IMR-90 (cell line): ENCODE measurements at regions not wholly inside any gene's neighbourhood (a gene's known extent, or its start where the extent isn't known, plus 50 kb on each side); places are given as distances from the start of the nearest gene placed in this dataset.

Experiments
- ATAC-seq: fragments of 200-7000 bp; cut with Tn5 transposase; 2 replicates; pipeline ENCODE4 v1.9.1; 2020; ENCODE audit warnings: low read depth, mild to moderate bottlenecking, moderate library complexity
- BruUV-seq: library from RNA; stranded (reverse); fragments of 400-500 nt; replicated peaks from 2 replicates; lab custom pipeline; 2021; lab: Mats Ljungman, UMichigan
- CTCF ChIA-PET: fragments of 300-600 bp; formaldehyde crosslinking; extraction: SDS; loops from one replicate; lab custom pipeline; 2021; ENCODE audit warnings: antibody characterized with exemption; lab: Yijun Ruan, JAX
- POLR2A ChIA-PET: fragments of 300-600 bp; sonication (Branson Sonifier 250); formaldehyde crosslinking; loops from one replicate; lab custom pipeline; 2022; ENCODE audit warnings: antibody characterized with exemption; ENCODE audit not compliant: unreplicated experiment; lab: Charles Lee
- DNase-seq: peaks from one replicate; pipeline ENCODE4 v3.0.0; 2013
- H2AFZ ChIP-seq: replicated peaks from 2 replicates; pipeline ENCODE3; 2013; ENCODE audit warnings: low read length, mild to moderate bottlenecking; ENCODE audit not compliant: poor library complexity
- H2AK5ac ChIP-seq: 2 replicates; pipeline ENCODE4 v1.6.1; 2013; ENCODE audit warnings: low read depth, low read length, inconsistent platforms
- H2AK9ac ChIP-seq: replicated peaks from 2 replicates; pipeline ENCODE3; 2013; ENCODE audit warnings: mild to moderate bottlenecking, low read depth, low read length, moderate library complexity; ENCODE audit not compliant: poor library complexity
- H2BK120ac ChIP-seq: 2 replicates; pipeline ENCODE4 v1.6.1; 2013; ENCODE audit warnings: low read depth, low read length, inconsistent platforms
- H2BK15ac ChIP-seq: 3 replicates; pipeline ENCODE4 v1.6.1; 2013; ENCODE audit warnings: low read depth, low read length, inconsistent platforms
- H2BK20ac ChIP-seq: 2 replicates; pipeline ENCODE4 v1.6.1; 2013; ENCODE audit warnings: low read depth, mild to moderate bottlenecking, inconsistent platforms, low read length, moderate library complexity
- H2BK5ac ChIP-seq: 2 replicates; pipeline ENCODE4 v1.6.1; 2013; ENCODE audit warnings: mild to moderate bottlenecking, low read depth, low read length, inconsistent platforms; ENCODE audit not compliant: poor library complexity, severe bottlenecking
- H3K14ac ChIP-seq: replicated peaks from 2 replicates; pipeline ENCODE4 v1.6.1; 2013; ENCODE audit warnings: low read depth, low read length, inconsistent platforms
- H3K18ac ChIP-seq: 2 replicates; pipeline ENCODE4 v1.6.1; 2013; ENCODE audit warnings: low read depth, low read length, control low read depth
- H3K23ac ChIP-seq: 2 replicates; pipeline ENCODE4 v1.6.1; 2013; ENCODE audit warnings: low read depth, low read length, inconsistent platforms
- H3K27ac ChIP-seq: 2 replicates; pipeline ENCODE4 v1.5.1; 2013; ENCODE audit warnings: mild to moderate bottlenecking, control low read depth, low read length; ENCODE audit not compliant: insufficient read depth
- H3K27me3 ChIP-seq: 2 replicates; pipeline ENCODE4 v1.6.1; 2013; ENCODE audit warnings: low read length; ENCODE audit not compliant: control insufficient read depth, insufficient read depth
- H3K36me3 ChIP-seq: 2 replicates; pipeline ENCODE4 v1.6.1; 2013; ENCODE audit warnings: low read length, mixed read lengths; ENCODE audit not compliant: control insufficient read depth, insufficient read depth
- H3K4ac ChIP-seq: 2 replicates; pipeline ENCODE4 v1.6.1; 2013; ENCODE audit warnings: low read depth, low read length, inconsistent platforms
- H3K4me1 ChIP-seq: 2 replicates; pipeline ENCODE4 v1.6.1; 2013; ENCODE audit warnings: low read length, mixed read lengths; ENCODE audit not compliant: control insufficient read depth, insufficient read depth
- H3K4me2 ChIP-seq: 2 replicates; pipeline ENCODE4 v1.6.1; 2013; ENCODE audit warnings: low read depth, mild to moderate bottlenecking, control low read depth, low read length, moderate library complexity
- H3K4me3 ChIP-seq: 2 replicates; pipeline ENCODE4 v1.5.1; 2013; ENCODE audit warnings: low read depth, mild to moderate bottlenecking, control low read depth, low read length, moderate library complexity; ENCODE audit not compliant: insufficient read depth
- H3K56ac ChIP-seq: 2 replicates; pipeline ENCODE4 v1.6.1; 2013; ENCODE audit warnings: low read length, inconsistent platforms; ENCODE audit not compliant: insufficient read depth; ENCODE audit errors: extremely low read depth
- H3K79me1 ChIP-seq, 2 experiments: 2 replicates each; pipeline ENCODE4 v1.6.1; 2013; ENCODE audit warnings: low read length in 2 of 2, inconsistent platforms in 1 of 2, low read depth in 1 of 2
- H3K9ac ChIP-seq: 2 replicates; pipeline ENCODE4 v1.6.1; 2013; ENCODE audit warnings: low read depth, low read length, control low read depth
- H3K9me1 ChIP-seq: 2 replicates; pipeline ENCODE4 v1.6.1; 2013; ENCODE audit warnings: low read length, inconsistent platforms; ENCODE audit not compliant: insufficient read depth
- H3K9me3 ChIP-seq: 2 replicates; pipeline ENCODE4 v1.6.1; 2013; ENCODE audit warnings: low read length; ENCODE audit not compliant: control insufficient read depth, insufficient read depth
- H4K20me1 ChIP-seq: 2 replicates; pipeline ENCODE4 v1.6.1; 2013; ENCODE audit warnings: low read length, inconsistent platforms; ENCODE audit not compliant: insufficient read depth
- H4K5ac ChIP-seq: 2 replicates; pipeline ENCODE4 v1.6.1; 2013; ENCODE audit warnings: mild to moderate bottlenecking, low read depth, low read length, control low read depth
- H4K8ac ChIP-seq, 2 experiments: 2 replicates each; pipeline ENCODE4 v1.6.1; 2013; ENCODE audit warnings: low read depth in 2 of 2, low read length in 2 of 2, control low read depth in 1 of 2, inconsistent platforms in 1 of 2
- H4K91ac ChIP-seq: 2 replicates; pipeline ENCODE4 v1.6.1; 2013; ENCODE audit warnings: low read depth, low read length, inconsistent platforms; ENCODE audit not compliant: insufficient read depth
- BHLHE40 ChIP-seq: fragments of 150-350 bp; IDR thresholded peaks from 2 replicates; pipeline ENCODE4 v1.6.1; 2016; ENCODE audit warnings: mild to moderate bottlenecking, low read depth, low read length
- CEBPB ChIP-seq: IDR thresholded peaks from 2 replicates; pipeline ENCODE4 v1.6.1; 2012; ENCODE audit warnings: low read depth, low read length, improper control_type of control experiment
- CHD1 ChIP-seq: IDR thresholded peaks from 2 replicates; pipeline ENCODE4 v1.6.1; 2012; ENCODE audit warnings: low read depth, low read length, improper control_type of control experiment
- CTCF ChIP-seq: conservative IDR thresholded peaks from 2 replicates; pipeline ENCODE4 v1.5.1; 2012; ENCODE audit warnings: mild to moderate bottlenecking, low read depth, low read length, improper control_type of control experiment
- ELK1 ChIP-seq: fragments of 150-350 bp; IDR thresholded peaks from 2 replicates; pipeline ENCODE4 v1.6.1; 2016; ENCODE audit warnings: low read depth, mild to moderate bottlenecking, low read length, moderate library complexity, borderline replicate concordance
- FOS ChIP-seq: fragments of 150-350 bp; IDR thresholded peaks from 2 replicates; pipeline ENCODE4 v1.6.1; 2016; ENCODE audit warnings: low read depth, low read length
- MAFK ChIP-seq: IDR thresholded peaks from 2 replicates; pipeline ENCODE4 v1.6.1; 2012; ENCODE audit warnings: low read depth, low read length, improper control_type of control experiment
- MAZ ChIP-seq: IDR thresholded peaks from 2 replicates; pipeline ENCODE4 v1.6.1; 2012; ENCODE audit warnings: low read depth, mild to moderate bottlenecking, low read length, improper control_type of control experiment, moderate library complexity, borderline replicate concordance
- MXI1 ChIP-seq: IDR thresholded peaks from 2 replicates; pipeline ENCODE4 v1.6.1; 2012; ENCODE audit warnings: low read depth, mild to moderate bottlenecking, low read length, moderate library complexity, borderline replicate concordance
- NFE2L2 ChIP-seq: fragments of 150-350 bp; IDR thresholded peaks from 2 replicates; pipeline ENCODE4 v1.6.1; 2016; ENCODE audit warnings: low read depth, mild to moderate bottlenecking, low read length
- POLR2A ChIP-seq: IDR thresholded peaks from 2 replicates; pipeline ENCODE4 v1.6.1; 2012; ENCODE audit warnings: mild to moderate bottlenecking, low read depth, low read length
- RAD21 ChIP-seq: IDR thresholded peaks from 2 replicates; pipeline ENCODE4 v1.6.1; 2012; ENCODE audit warnings: low read length, improper control_type of control experiment
- RCOR1 ChIP-seq: IDR thresholded peaks from 2 replicates; pipeline ENCODE4 v1.6.1; 2012; ENCODE audit warnings: mild to moderate bottlenecking, low read length, improper control_type of control experiment; ENCODE audit not compliant: insufficient replicate concordance
- RFX5 ChIP-seq: IDR thresholded peaks from 2 replicates; pipeline ENCODE4 v1.8.0; 2012; ENCODE audit warnings: low read depth, mild to moderate bottlenecking, low read length, moderate library complexity
- SMC3 ChIP-seq: fragments of 150-350 bp; IDR thresholded peaks from 2 replicates; pipeline ENCODE4 v1.6.1; 2016; ENCODE audit warnings: low read depth, mild to moderate bottlenecking, antibody characterized with exemption, low read length, moderate library complexity
- USF2 ChIP-seq: fragments of 150-350 bp; IDR thresholded peaks from 2 replicates; pipeline ENCODE4 v1.6.1; 2017; ENCODE audit warnings: mild to moderate bottlenecking, antibody characterized with exemption, low read length, low read depth
- WGBS, 2 experiments: methylation state at CpG; one replicate each; pipeline versions ENCODE4 v1.1.5 to v1.1.7; 2013; ENCODE audit warnings: missing lambda C conversion rate in 2 of 2; ENCODE audit not compliant: insufficient read length in 1 of 2; ENCODE audit errors: extremely low coverage in 2 of 2; 5-methylcytosine and 5-hydroxymethylcytosine counted together
- dilution Hi-C: fragments of 300-500 bp; cut with HindIII; formaldehyde crosslinking; loops from one replicate; pipeline ENCODE4 v1.14.3; 2018; ENCODE audit warnings: low sequenced_read_pairs; ENCODE audit not compliant: unreplicated experiment
- in situ Hi-C: fragments of 300-500 bp; cut with MboI; formaldehyde crosslinking; loops from 3 replicates; pipeline ENCODE4 v1.14.3; 2019; ENCODE audit warnings: low sequenced_read_pairs, inconsistent platforms, mixed read lengths
- intact Hi-C: fragments of 100-400 bp; cut with micrococcal nuclease; formaldehyde crosslinking; loops from 2 replicates; pipeline ENCODE4 v1.10.0; 2022

- no peak overlapping the region for H4K5ac ChIP-seq
- peaks cover 3% of the 10 kb centered on the region; the same call in 1 of the 2 replicates for H3K4me1 ChIP-seq
- H3K4me3 ChIP-seq: no peak overlapping the region
- no peak overlapping the region for H2AK5ac ChIP-seq
- no peak overlapping the region for H4K91ac ChIP-seq
- ChIA-PET POLR2A (no interaction called here), CTCF (no interaction called here)
- in situ Hi-C loops (loop anchor here (5.0 kb wide), 1 partner anchor 65 kb away; no protein-coding TSS in a partner anchor), intact Hi-C loops (no loop called here), dilution Hi-C loops (no loop called here)
- H2AK9ac ChIP-seq: no peak overlapping the region
- 92% methylated on average over 4 of the region's 23 CpGs; no CpG with 5 or more reads in 1 of the 2 experiments for WGBS, 2 experiments
- no peak overlapping the region for H3K56ac ChIP-seq
- TF ChIP-seq MAFK (no peak), NFE2L2 (no peak), POLR2A (no peak), ELK1 (no peak), RFX5 (no peak), CTCF (no peak), RCOR1 (no peak), MAZ (no peak), FOS (no peak), CHD1 (no peak), SMC3 (no peak), MXI1 (no peak), RAD21 (no peak), BHLHE40 (no peak), USF2 (no peak), CEBPB (no peak)
- no peak for ATAC-seq
- no peak overlapping the region for H2BK15ac ChIP-seq
- peaks cover 91% of the 10 kb centered on the region for H3K36me3 ChIP-seq
- H3K18ac ChIP-seq: no peak overlapping the region
- no peaks in the 10 kb centered on the region for H3K9me1 ChIP-seq
- no peak overlapping the region for H3K27ac ChIP-seq
- H3K9me3 ChIP-seq: no peaks in the 10 kb centered on the region
- no peak overlapping the region for H3K4me2 ChIP-seq
- peaks cover 3 to 73% of the 10 kb centered on the region in 2 experiments for H3K79me1 ChIP-seq
- H2AFZ ChIP-seq: no peak overlapping the region
- peaks cover 66% of the 10 kb centered on the region for H4K20me1 ChIP-seq
- no peak for DNase-seq
- no peak overlapping the region for H3K23ac ChIP-seq
- H2BK5ac ChIP-seq: no peak overlapping the region
- H3K14ac ChIP-seq: no peak overlapping the region
- H3K27me3 ChIP-seq: no peaks in the 10 kb centered on the region
- H4K8ac ChIP-seq: no peak overlapping the region
- no peak overlapping the region for H2BK120ac ChIP-seq
- H2BK20ac ChIP-seq: no peak overlapping the region
- BruUV-seq: no TSS peak
- H3K9ac ChIP-seq: no peak overlapping the region
- no peak overlapping the region for H3K4ac ChIP-seq
Observed at GRCh38 chr17:77492446-77493237, 351.9 kb downstream of the SEC14L1 start.
